GM19463 (cell line): ENCODE measurements at regions not wholly inside any gene's neighbourhood (a gene's known extent, or its start where the extent isn't known, plus 50 kb on each side); places are given as distances from the start of the nearest gene placed in this dataset.
A peak's percentile ranks its signal among the peaks of the same experiment; 100 is the strongest.

ENCODE experiments used
- ATAC-seq: cut with Tn5 transposase; IDR thresholded peaks from one replicate; pipeline ENCODE4 v1.9.1; 2021; ENCODE audit warnings: mild to moderate bottlenecking, moderate library complexity; ENCODE audit not compliant: unreplicated experiment

DNA sequence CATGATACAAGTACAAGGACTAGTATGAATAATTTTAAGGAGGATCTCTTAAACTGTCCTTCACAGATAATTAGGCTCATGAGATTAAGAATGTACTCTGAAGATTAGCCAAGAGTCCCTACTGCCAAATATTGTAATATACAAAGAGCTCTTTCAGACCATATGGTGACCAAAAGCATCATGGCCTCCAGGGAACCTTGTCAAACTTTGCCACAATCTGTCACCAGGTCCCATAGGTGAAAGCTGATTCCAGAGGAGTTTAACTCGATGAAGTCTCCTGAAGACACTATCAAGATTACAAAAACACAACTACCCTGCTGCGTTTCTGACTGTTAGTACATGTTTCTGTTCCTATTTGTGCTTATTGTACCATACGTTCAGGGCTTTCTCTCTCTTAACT is 395.4 kb upstream of the ITGA1 start:
- no peak for ATAC-seq

DNA sequence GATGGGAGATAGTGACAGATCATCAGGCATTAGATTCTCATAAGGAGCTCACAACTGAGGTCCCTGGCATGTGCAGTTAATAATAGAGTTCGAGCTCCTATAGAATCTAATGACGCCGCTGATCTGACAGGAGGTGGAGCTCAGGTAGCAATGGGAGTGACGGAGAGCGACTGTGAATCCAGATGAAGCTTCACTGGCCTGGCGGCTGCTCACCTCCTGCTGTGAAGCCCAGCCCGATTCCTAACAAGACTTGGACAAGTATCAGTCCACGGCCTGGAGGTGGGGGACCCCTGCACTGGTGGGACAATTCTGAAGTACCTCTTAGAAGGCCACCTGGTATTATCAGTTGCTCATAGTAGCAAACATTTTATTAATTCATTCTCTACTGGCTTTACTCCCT is 377.9 kb upstream of the ITGA1 start:
- ATAC-seq = no peak

DNA sequence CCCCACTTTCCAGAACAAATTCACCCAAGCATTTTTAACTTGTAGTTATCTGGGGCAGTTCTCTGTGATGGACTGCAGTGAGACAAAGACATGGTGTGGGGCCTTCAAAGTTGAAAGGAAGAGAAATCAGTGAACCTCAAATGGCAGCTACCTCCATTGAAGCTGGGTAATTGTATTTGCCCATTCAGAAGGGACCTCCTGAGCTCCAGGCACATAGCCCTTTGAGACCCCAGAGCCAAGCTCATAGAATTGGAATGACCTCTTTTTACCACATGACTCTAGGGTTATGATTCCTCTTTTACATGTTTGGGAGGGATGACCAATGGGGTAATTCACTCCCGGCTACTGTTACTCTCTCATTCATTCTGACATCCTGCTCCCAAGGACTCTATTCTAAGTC is 368.4 kb upstream of the ITGA1 start:
- no peak for ATAC-seq

DNA sequence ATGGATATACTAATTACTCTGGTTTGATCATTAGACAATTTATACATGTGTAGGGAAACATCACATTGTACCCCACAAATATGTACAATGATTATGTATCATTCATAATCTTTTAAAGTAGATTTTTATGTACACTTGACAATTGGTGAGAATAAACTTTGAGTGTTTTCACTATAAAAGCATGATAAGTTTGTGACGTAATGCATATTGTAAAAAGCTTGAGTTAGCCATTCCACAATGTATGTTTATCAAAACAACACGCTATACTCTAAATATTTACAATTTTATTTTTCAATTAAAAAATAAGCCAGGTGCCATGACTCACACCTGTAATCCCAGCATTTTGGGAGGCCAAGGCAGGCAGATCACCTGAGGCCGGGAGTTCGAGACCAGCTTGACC is 360.1 kb upstream of the ITGA1 start:
- no peak for ATAC-seq

DNA sequence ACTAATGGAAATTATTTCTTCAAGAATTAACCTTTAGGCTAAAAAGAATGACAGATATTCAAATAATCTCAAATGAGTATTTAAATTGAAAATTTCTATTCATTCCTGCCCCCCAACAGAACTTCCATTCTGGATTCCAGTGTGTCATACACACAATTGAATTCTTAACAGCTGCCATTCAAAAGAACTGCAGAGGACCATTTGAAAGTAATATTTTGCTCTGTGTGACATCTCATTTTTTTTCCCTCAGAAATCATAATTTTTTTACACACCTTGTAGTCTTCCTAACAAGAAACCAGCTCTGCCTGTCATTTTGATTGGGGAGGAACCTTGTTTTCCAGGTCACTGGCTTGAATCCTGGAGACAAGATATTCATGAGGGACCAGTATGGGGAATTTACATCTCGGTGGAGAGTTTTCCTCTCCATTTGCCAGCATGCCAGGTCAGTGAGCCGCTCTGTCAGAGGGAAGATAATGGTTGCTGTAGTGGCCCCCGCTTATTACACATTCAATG is 358.7 kb upstream of the ITGA1 start:
- no peak for ATAC-seq

DNA sequence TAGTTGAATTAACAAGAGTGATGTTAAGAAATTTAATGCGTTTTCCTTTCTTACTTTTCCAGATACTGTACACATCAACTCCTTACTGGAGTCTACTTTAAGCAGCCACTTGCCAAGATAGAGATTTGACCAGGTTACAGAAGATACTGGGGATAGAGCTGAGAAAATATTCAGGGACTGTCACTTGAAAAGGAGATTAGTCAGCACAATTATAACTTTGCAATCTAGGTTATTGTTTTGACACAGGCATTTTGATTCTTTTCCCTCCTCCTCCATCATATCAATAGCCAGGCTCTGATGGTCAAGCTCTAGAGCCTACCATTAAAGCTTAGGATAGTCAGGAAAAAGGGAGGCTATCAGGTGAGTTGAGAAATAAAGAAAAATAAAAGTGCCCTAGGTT is 345.9 kb upstream of the ITGA1 start:
- no peak for ATAC-seq

DNA sequence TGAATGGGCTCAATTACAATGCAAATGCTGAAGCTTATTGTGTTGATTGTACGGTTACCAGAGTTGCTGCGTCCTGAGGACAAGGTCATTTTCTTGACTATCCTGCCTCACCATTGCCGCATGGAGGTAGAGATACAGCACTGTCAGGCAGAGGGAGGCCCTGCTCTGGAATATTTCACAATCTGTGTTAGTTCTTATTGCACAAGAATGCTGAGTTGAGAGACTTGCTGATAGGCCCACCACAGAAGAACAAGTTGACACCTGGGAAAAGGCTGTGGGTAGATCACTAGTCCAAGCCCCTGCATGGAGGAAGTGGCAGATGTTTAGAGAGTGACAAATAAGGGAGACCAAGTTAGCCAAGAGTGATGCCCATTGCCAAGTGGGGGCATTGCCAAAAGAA is 344.5 kb upstream of the ITGA1 start:
- no peak for ATAC-seq

DNA sequence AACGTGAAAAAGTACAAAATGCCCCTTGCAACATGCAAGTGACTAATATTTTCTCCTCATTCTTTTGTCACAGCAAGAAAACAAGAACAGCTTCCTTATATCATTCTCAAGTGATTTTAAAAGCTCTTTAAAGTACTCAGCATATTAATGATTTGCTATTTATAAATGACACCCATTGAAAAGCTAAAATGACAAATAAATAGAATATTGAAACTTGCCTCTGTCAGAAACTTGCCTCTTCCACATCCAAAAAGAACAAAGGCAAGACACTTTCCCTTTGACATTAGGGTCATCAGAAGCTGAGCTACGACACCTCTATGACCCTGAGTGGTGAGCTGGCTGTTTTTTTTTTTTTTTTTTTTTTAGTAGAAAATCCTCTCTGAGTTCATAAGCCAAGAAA is 339.6 kb upstream of the ITGA1 start:
- ATAC-seq = no peak

DNA sequence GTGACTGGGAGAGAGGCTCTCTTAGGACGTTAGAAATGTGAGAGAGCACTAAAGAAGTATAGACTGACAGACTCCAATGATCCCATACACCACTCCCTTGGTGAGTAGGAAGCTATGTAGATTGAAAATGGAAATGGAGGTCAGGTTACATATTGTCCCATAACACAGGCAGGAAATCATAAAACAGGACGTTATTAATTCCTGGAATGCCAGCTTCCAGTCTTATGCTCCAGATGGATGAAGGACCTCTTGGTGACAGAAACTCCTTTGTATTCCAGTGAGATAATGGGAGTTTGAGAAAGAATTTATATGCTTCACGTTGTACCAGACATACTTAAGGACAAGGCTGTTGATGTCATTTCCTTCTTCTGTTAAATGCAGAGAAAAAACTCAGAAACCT is 338.2 kb upstream of the ITGA1 start:
- ATAC-seq = no peak

DNA sequence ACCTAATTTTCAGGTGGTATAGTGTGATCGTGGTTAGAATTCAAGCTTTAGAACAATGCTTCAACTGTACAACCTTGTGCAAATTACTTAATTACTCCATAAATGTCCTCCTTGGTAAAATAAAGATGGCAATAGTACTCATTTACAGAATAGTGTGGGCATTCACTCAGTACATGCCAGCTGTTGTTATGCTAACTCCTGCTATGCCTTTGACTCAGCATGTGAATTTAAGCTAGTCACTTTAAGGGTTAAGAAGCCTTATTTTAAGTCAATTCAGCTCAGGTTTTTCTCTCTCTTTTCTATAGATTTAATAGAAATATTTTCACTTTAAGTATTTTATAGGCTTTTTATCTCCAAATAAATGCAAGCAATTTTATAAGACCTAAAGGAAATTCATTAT is 335.6 kb upstream of the ITGA1 start:
- ATAC-seq = no peak

DNA sequence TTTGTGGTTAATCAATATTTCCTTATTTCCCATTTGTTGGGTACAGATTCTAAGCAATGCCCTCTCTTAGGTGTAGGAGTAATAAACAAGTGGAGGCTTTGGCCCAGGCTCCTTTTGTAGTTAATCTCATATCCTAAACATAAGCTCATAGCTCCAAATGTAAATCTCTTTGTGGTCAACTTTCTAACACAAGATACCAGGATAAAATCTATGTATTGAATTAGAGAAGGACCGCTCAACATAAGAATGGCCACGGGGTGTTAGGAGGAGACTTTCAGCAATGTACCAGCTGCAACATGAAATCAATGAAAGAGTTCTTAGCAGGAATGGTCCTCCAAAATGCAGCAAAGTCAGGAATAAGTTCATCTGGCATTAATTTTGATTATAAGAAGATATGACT is 334.5 kb upstream of the ITGA1 start:
- no peak for ATAC-seq

DNA sequence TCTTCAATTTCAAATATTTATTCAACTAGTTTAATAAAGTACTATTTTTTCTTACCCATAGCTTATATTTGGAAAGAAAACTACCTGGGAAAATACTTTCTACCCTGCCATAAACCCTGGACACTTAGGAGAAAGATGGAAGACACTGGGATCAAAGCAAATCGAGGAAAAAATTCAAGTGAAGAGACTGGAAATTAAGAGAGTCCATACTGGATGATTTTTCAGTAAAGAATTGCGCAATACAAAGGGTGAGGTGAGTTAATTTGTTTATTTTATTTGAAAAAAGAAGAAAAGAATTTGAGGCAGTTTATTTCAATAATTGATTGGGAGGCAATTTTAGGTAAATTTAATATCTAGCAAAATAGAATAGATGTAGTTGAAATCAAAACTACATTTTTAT is 331.8 kb upstream of the ITGA1 start:
- ATAC-seq = no peak

DNA sequence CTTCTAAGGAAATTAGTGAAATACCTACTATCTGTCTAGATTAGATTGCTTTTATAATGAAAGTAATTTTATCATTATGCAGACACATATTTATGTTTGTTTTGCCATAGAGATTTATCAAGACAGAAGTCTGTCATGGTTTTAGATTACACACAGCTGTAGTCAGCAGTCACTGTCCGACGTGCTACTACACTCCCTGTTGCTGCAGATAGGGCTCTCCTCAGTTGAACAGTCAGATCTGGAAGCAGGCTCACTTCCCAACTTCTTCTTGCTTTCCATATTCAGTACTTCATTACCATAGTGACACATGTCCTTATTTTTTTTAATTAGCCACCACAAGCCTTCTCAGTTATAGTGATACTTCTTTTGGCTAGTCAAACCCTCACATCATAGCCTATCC is 329.9 kb upstream of the ITGA1 start:
- no peak for ATAC-seq

DNA sequence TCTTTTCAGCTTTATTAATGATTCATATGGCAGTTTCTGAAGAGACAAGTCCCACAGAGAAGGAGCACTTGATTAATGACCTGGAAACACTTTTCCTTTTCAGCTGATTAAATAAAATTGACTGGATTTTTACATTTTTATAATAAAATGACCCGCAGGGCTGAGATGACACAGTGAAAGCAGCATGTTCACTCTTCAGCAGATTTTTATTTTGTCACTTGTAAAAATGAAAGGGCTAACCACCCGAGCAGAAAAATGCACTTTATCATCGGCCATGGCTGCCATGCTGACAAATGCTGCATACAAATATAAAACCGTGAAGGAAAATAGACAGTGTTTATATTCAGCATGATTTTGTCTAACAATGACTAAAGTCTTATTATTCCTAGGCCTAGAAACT is 321.6 kb upstream of the ITGA1 start:
- ATAC-seq = no peak

DNA sequence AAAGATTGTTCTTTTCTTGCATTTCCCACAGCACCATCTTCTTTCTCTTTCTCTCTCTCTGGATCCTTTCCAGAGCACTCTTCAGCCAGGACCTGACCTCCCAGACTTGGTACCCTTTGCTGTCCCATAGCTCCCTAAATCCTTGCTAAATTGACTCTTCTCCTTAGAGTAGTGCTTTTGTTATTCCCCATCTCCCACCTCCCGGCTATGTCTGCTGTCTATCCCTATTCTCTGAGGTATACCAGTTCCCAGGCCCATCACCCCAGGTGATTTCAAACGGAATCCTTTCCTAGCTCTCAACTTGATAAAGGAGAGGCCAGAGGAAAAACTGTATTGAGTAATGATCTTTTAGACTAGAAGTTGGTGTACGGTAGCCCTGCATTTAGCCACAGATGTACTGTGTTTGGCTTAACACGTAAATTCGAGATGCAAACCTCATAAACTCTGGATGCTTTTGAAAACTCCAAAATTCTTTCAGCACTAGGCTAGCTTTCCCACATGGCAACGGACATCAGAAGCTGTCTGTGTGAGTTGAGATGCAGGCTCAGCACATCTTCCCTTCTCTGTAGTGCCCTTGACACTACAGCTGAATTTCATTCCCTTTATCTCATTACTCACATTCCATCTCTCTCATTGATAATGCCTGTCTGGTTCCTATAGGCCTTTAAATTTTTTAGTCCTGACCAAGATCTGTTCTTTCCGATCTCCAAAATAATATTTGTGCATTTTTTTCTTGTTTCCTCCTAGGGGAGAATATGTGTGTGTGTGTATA is 320.8 kb upstream of the ITGA1 start:
- no peak for ATAC-seq

DNA sequence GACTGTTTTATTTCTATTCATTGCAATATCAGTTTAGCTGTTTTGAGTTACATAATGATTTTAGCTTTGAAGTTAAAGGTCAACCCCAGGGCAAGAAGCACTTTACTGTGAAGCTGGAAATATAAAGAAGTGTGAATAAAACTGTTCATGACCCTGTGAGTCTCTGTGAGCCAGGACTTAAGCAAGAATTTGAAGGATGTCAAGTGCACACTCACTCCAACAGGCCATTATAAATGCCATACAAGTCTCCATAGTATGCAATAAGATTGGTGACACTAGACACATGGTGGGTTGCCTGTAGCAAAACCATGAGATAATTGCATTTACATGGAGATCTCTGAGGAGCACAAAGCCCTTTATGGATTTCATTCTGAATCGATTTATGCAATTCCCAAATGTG is 318.7 kb upstream of the ITGA1 start:
- ATAC-seq = no peak

DNA sequence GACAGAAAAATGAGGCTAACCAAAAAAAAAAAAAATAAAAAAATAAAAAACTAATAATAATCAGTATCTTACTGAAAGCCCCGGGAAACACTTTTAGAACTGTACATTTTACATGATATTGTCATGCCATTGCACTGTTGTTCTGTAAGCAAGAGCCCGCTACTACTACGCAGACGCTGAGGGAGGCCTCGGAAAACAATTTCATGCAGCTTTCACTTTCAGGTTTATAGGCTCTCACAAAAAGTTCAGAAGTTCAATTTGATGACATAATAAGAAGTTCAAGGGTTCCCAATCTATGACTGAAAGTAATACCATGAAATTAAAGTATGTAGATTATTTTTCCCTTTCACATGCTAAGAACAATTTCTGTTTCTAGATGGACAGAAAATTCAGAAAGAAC is 318.3 kb upstream of the ITGA1 start:
- peak; percentile 49 for ATAC-seq

DNA sequence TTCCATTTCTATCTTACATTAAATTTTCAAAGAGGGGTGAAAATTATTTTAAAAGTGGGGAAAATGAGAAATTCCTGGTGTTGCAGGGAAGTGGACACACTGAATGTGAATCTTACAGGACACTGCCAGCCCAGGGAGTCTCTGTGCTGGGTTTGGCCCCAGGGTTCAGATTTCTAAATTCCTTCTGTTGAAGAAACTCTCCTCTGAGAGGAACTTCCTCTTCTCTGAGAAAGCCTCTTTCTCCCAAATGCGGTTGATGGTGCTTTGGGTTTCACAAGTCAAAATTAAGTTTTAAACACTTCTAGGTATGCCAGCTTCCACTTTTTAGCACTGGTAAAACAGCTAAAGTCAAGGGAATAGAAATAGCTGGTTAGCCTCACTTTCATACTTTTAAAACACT is 317.9 kb upstream of the ITGA1 start:
- no peak for ATAC-seq

DNA sequence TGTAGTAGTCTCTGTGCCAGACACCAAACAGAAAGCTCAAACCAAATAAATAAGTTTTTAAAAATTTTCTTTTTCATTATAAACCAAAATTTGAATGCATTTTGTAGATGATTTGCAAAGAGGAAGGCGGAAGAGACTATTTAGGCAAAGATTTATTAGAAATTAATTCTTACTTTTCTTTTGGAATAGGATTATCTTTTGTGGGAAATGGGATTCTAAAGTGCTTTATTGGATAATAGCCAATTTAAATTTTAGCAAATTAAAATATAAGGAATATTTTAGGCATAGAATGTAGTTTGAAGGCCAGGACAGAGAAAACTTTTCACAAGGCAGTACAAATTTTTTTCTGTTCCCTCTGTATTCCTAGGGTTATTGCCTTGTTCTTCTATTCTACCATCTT is 311.4 kb upstream of the ITGA1 start:
- ATAC-seq = no peak

DNA sequence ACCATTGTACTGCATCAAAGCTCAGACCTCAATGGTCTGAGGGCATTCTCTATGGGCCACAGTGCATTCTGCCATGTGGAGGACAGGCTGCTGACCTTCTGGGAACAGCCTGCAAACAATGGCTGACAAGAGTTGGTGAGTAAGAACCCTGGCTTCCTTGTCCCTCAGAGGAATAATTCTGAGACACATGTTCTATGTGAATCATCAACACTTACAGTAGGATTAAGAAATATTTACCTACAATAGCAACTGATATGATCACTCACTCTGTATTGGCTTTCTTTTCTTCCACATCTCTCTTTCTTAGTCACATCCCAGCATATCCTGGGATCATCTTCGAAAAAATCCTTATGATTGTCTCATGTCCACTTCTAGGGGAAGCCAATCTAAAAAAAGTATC is 306.5 kb upstream of the ITGA1 start:
- ATAC-seq = no peak

DNA sequence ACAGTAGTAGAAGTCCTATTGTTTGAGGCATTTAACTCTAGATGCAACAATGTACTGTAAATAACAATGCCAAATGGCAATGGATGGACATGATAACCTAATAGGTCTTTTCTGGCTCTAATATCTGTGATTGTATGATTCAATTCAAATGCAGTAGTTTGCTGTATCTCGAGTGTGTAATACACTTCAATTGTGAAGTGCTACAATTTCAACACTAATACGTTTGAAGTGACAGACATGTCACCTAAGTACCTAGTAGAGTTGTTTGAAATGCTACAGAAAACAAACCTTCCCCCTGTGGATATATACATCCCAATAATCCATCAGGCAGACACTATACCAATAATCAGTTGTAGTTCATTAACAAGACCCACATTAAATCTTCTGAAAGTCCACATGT is 305.9 kb upstream of the ITGA1 start:
- no peak for ATAC-seq

DNA sequence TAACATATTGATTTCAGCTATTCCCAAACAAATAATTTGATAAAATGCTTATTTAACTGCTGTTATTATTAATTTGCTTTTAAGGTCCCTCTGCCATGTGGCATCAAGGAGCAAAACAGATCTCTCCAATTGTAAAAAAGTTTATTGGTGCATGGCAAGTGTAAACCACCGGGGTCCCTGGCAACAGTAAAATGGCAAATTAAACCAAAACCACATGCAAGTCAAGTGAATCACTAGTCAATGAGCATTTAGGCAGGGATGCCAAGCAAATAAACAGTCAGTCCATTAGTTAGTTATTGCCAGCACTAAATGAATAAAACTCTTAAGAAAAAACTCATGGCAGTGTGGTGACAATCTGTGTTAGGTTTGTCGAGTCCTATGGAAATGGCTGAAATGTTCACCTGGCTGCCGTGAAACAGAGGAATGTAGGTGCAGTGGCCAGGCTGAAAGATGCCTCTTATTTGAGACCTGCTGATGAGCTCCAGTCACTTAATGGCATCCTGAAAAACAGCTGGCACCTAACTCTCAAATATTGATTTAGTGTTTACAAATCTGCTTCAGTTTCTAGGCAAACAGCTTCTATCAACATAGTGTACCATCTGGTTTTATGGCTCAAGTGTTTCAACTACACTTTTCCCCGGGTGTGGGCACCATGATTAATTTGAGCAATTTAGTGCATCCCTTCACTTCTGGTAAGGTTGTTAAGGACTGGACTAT is 296.5 kb upstream of the ITGA1 start:
- ATAC-seq = no peak

DNA sequence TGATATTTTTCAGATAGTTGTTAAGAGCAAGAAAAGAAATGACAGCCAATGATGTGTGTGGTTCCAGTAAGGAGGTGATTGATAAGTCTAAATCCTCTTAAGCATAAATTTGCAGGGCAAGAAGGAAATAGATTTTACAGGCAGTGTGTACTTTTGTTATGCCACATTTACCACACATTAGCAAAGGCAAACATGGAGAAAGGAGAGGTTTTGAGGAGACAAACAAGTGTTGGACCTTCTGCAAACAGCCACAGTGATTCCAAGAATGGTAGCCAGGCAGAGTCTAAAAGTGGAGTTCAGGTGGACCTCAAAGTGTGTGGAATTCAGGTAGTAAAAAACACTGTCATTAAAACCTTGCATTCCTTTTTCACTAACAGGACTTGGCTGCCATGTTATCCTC is 295.9 kb upstream of the ITGA1 start:
- no peak for ATAC-seq
